Large intestine (tissue), 3 donors: ENCODE measurements at regions not wholly inside any gene's neighbourhood (a gene's known extent, or its start where the extent isn't known, plus 50 kb on each side); places are given as distances from the start of the nearest gene placed in this dataset.

Source experiments
- DNase-seq, 2 donors: peaks; one replicate each; pipeline versions ENCODE4 v3.0.0 to v3.0.0-alpha.2; 2013
- H3K27ac ChIP-seq: one replicate; pipeline ENCODE4 v1.5.1; 2013; ENCODE audit warnings: low read length
- H3K27me3 ChIP-seq: 2 replicates; pipeline ENCODE4 v1.6.1; 2013; ENCODE audit warnings: low read length; ENCODE audit not compliant: control insufficient read depth, insufficient read depth
- H3K36me3 ChIP-seq: 2 replicates; pipeline ENCODE4 v1.6.1; 2013; ENCODE audit warnings: low read length; ENCODE audit not compliant: control insufficient read depth, insufficient read depth
- H3K4me1 ChIP-seq: one replicate; pipeline ENCODE4 v1.6.1; 2013; ENCODE audit warnings: low read length; ENCODE audit not compliant: control insufficient read depth, insufficient read depth
- H3K4me3 ChIP-seq: one replicate; pipeline ENCODE4 v1.5.1; 2013; ENCODE audit warnings: low read length
- H3K9me3 ChIP-seq: one replicate; pipeline ENCODE4 v1.6.1; 2013; ENCODE audit warnings: mild to moderate bottlenecking, low read depth, low read length, moderate library complexity; ENCODE audit not compliant: control insufficient read depth
- WGBS: methylation state at CpG from one replicate; pipeline ENCODE4 v1.1.5; 2013; ENCODE audit warnings: low lambda C conversion rate; ENCODE audit not compliant: insufficient coverage; 5-methylcytosine and 5-hydroxymethylcytosine counted together

- Histone ChIP-seq H3K9me3 (no peaks in the 10 kb centered on the region), H3K27ac (no peak overlapping the region), H3K4me1 (no peaks in the 10 kb centered on the region), H3K4me3 (no peak overlapping the region), H3K27me3 (no peaks in the 10 kb centered on the region), H3K36me3 (no peaks in the 10 kb centered on the region)
- no peak for DNase-seq
- WGBS: no CpG with 5 or more reads among the region's 4 CpGs
Observed at GRCh38 chr13:78102121-78102677, 183.6 kb upstream of the EDNRB start.

GRCh38 chr13:78100486-78100885, 181.9 kb upstream of the EDNRB start:
- H3K27ac ChIP-seq: no peak overlapping the region
- H3K4me1 ChIP-seq: no peaks in the 10 kb centered on the region
- DNase-seq: no peak
- 100% methylated on average over 1 of the region's 4 CpGs for WGBS
- no peak overlapping the region for H3K4me3 ChIP-seq
- no peaks in the 10 kb centered on the region for H3K9me3 ChIP-seq
- no peaks in the 10 kb centered on the region for H3K36me3 ChIP-seq
- no peaks in the 10 kb centered on the region for H3K27me3 ChIP-seq

GRCh38 chr13:78098249-78098648, 179.6 kb upstream of the EDNRB start:
- no CpG with 5 or more reads among the region's 3 CpGs for WGBS
- no peaks in the 10 kb centered on the region for H3K9me3 ChIP-seq
- DNase-seq: no peak
- H3K4me3 ChIP-seq: no peak overlapping the region
- no peaks in the 10 kb centered on the region for H3K36me3 ChIP-seq
- no peak overlapping the region for H3K27ac ChIP-seq
- no peaks in the 10 kb centered on the region for H3K4me1 ChIP-seq
- no peaks in the 10 kb centered on the region for H3K27me3 ChIP-seq

GRCh38 chr13:78096221-78096620, 177.6 kb upstream of the EDNRB start:
- Histone ChIP-seq H3K4me3 (no peak overlapping the region), H3K4me1 (no peaks in the 10 kb centered on the region), H3K27me3 (no peaks in the 10 kb centered on the region), H3K36me3 (no peaks in the 10 kb centered on the region), H3K27ac (no peak overlapping the region), H3K9me3 (no peaks in the 10 kb centered on the region)
- no CpG with 5 or more reads among the region's 1 CpG for WGBS
- no peak for DNase-seq

- Histone ChIP-seq H3K36me3 (no peaks in the 10 kb centered on the region), H3K4me1 (no peaks in the 10 kb centered on the region), H3K27me3 (no peaks in the 10 kb centered on the region), H3K9me3 (no peaks in the 10 kb centered on the region), H3K27ac (no peak overlapping the region), H3K4me3 (no peak overlapping the region)
- no peak for DNase-seq
- WGBS: 78% methylated on average over 3 of the region's 4 CpGs
Observed at GRCh38 chr13:78087966-78088678, 169.5 kb upstream of the EDNRB start.

GRCh38 chr13:78085434-78086225, 167.0 kb upstream of the EDNRB start:
- DNase-seq: no peak
- Histone ChIP-seq H3K27ac (no peak overlapping the region), H3K4me3 (no peak overlapping the region)

GRCh38 chr13:78084401-78084800, 165.8 kb upstream of the EDNRB start:
- Histone ChIP-seq H3K27ac (no peak overlapping the region), H3K27me3 (no peaks in the 10 kb centered on the region), H3K9me3 (no peaks in the 10 kb centered on the region), H3K36me3 (no peaks in the 10 kb centered on the region), H3K4me1 (no peaks in the 10 kb centered on the region), H3K4me3 (no peak overlapping the region)
- no peak for DNase-seq
- WGBS: no CpG with 5 or more reads among the region's 1 CpG

More at GRCh38 chr13:78085434-78086225, 167.0 kb upstream of the EDNRB start:
- Histone ChIP-seq H3K4me1 (no peaks in the 10 kb centered on the region), H3K27me3 (no peaks in the 10 kb centered on the region), H3K9me3 (no peaks in the 10 kb centered on the region), H3K36me3 (no peaks in the 10 kb centered on the region)
- WGBS: 56% methylated on average over 2 of the region's 8 CpGs

- H3K27me3 ChIP-seq: no peaks in the 10 kb centered on the region
- H3K4me3 ChIP-seq: no peak overlapping the region
- no peaks in the 10 kb centered on the region for H3K36me3 ChIP-seq
- no CpG with 5 or more reads among the region's 3 CpGs for WGBS
- H3K27ac ChIP-seq: no peak overlapping the region
- no peaks in the 10 kb centered on the region for H3K4me1 ChIP-seq
- no peak for DNase-seq
- no peaks in the 10 kb centered on the region for H3K9me3 ChIP-seq
Observed at GRCh38 chr13:78078168-78078567, 159.5 kb upstream of the EDNRB start.

- Histone ChIP-seq H3K4me3 (no peak overlapping the region), H3K27me3 (no peaks in the 10 kb centered on the region), H3K9me3 (no peaks in the 10 kb centered on the region), H3K4me1 (no peaks in the 10 kb centered on the region), H3K36me3 (no peaks in the 10 kb centered on the region), H3K27ac (no peak overlapping the region)
- DNase-seq: no peak
- WGBS: no CpG with 5 or more reads among the region's 1 CpG
Observed at GRCh38 chr13:78067290-78067689, 148.7 kb upstream of the EDNRB start.

GRCh38 chr13:78065141-78065540, 146.5 kb upstream of the EDNRB start:
- no peak for DNase-seq
- H3K27me3 ChIP-seq: no peaks in the 10 kb centered on the region
- H3K27ac ChIP-seq: no peak overlapping the region
- H3K36me3 ChIP-seq: no peaks in the 10 kb centered on the region
- no peaks in the 10 kb centered on the region for H3K9me3 ChIP-seq
- 100% methylated on average over 2 of the region's 3 CpGs for WGBS
- H3K4me1 ChIP-seq: no peaks in the 10 kb centered on the region
- no peak overlapping the region for H3K4me3 ChIP-seq
